ENCODE measurements at regions not wholly inside any gene's neighbourhood (a gene's known extent, or its start where the extent isn't known, plus 50 kb on each side); places are given as distances from the start of the nearest gene placed in this dataset.
A peak's percentile ranks its signal among the peaks of the same experiment; 100 is the strongest.

GRCh38 chr10:20601941-20602461, 295.1 kb downstream of the NEBL start:
- no peak for FAIRE-seq

GRCh38 chr10:20598590-20598989, 298.5 kb downstream of the NEBL start:
- intact Hi-C loops (cut with DNase I) = no loop called here
- DNase-seq (peak in 1 of 6 donors; percentile 17), FAIRE-seq (no peak), ATAC-seq (peak in 3 of 4 donors; percentile 17 to 60 (median 57))
- Histone ChIP-seq H3K4me3 (no peak overlapping the region), H3K27ac (no peak overlapping the region), H3K27me3 (no peaks in the 10 kb centered on the region), H3K36me3 (no peaks in the 10 kb centered on the region), H3K4me1 (no peaks in the 10 kb centered on the region), H3K9me3 (no peaks in the 10 kb centered on the region)
- no peak for TF ChIP-seq CTCF (IDR thresholded peaks at IDR 0.05)
- whole genome bisulfite sequencing, 2 donors = 41 to 56% methylated on average over 3 of the region's 3 CpGs

More at GRCh38 chr10:20601941-20602461, 295.1 kb downstream of the NEBL start:
- no peak for DNase-seq
- TF ChIP-seq CTCF (IDR thresholded peaks at IDR 0.05) = no peak
- Histone ChIP-seq H3K4me3 (no peak overlapping the region), H3K4me1 (no peaks in the 10 kb centered on the region), H3K27me3 (no peaks in the 10 kb centered on the region), H3K9me3 (no peaks in the 10 kb centered on the region), H3K36me3 (no peaks in the 10 kb centered on the region), H3K27ac (no peak overlapping the region)
- ATAC-seq = no peak
- WGBS, 2 donors = 91 to 93% methylated on average over 1 of the region's 1 CpG
- intact Hi-C loops (cut with DNase I) = no loop called here

GRCh38 chr10:20596911-20597310, 300.2 kb downstream of the NEBL start:
- H3K27me3 ChIP-seq = no peaks in the 10 kb centered on the region
- ATAC-seq = no peak
- 47 to 51% methylated on average over 2 of the region's 2 CpGs for WGBS, 2 donors
- no peak for FAIRE-seq
- H3K27ac ChIP-seq = no peak overlapping the region
- no peaks in the 10 kb centered on the region for H3K36me3 ChIP-seq
- no peaks in the 10 kb centered on the region for H3K4me1 ChIP-seq
- H3K4me3 ChIP-seq = no peak overlapping the region
- no peak for DNase-seq
- intact Hi-C loops (cut with DNase I) = no loop called here
- no peaks in the 10 kb centered on the region for H3K9me3 ChIP-seq
- TF ChIP-seq CTCF (IDR thresholded peaks at IDR 0.05) = no peak

- intact Hi-C loops (cut with DNase I) = no loop called here
- Histone ChIP-seq H3K9me3 (no peaks in the 10 kb centered on the region), H3K27ac (no peak overlapping the region), H3K36me3 (no peaks in the 10 kb centered on the region), H3K27me3 (no peaks in the 10 kb centered on the region), H3K4me3 (no peak overlapping the region), H3K4me1 (no peaks in the 10 kb centered on the region)
- FAIRE-seq = no peak
- no peak for DNase-seq
- no peak for ATAC-seq
- no peak for TF ChIP-seq CTCF (IDR thresholded peaks at IDR 0.05)
- WGBS, 2 donors = 59 to 78% methylated on average over 1 of the region's 1 CpG
These were observed 300.9 kb downstream of the NEBL start for GRCh38 chr10:20596065-20596755.

GRCh38 chr10:20593649-20594048, 303.5 kb downstream of the NEBL start:
- Histone ChIP-seq H3K27ac (no peak overlapping the region), H3K4me1 (no peaks in the 10 kb centered on the region), H3K36me3 (no peaks in the 10 kb centered on the region), H3K4me3 (no peak overlapping the region), H3K27me3 (no peaks in the 10 kb centered on the region), H3K9me3 (no peaks in the 10 kb centered on the region)
- FAIRE-seq (no peak), ATAC-seq (no peak), DNase-seq (no peak)
- TF ChIP-seq CTCF (IDR thresholded peaks at IDR 0.05) = no peak
- 70 to 81% methylated on average over 3 of the region's 3 CpGs for WGBS, 2 donors
- intact Hi-C loops (cut with DNase I) = no loop called here

Measured in pancreas (tissue), 10 donors.